ENCODE measurements at regions not wholly inside any gene's neighbourhood (a gene's known extent, or its start where the extent isn't known, plus 50 kb on each side); places are given as distances from the start of the nearest gene placed in this dataset.

- DNase-seq (ENCODE audit: low spot score): no peak
- TF ChIP-seq, protein P1, sequence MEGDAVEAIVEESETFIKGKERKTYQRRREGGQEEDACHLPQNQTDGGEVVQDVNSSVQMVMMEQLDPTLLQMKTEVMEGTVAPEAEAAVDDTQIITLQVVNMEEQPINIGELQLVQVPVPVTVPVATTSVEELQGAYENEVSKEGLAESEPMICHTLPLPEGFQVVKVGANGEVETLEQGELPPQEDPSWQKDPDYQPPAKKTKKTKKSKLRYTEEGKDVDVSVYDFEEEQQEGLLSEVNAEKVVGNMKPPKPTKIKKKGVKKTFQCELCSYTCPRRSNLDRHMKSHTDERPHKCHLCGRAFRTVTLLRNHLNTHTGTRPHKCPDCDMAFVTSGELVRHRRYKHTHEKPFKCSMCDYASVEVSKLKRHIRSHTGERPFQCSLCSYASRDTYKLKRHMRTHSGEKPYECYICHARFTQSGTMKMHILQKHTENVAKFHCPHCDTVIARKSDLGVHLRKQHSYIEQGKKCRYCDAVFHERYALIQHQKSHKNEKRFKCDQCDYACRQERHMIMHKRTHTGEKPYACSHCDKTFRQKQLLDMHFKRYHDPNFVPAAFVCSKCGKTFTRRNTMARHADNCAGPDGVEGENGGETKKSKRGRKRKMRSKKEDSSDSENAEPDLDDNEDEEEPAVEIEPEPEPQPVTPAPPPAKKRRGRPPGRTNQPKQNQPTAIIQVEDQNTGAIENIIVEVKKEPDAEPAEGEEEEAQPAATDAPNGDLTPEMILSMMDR (IDR thresholded peaks at IDR 0.05; ENCODE audit: borderline replicate concordance, control extremely low read depth, extremely low read depth, insufficient read depth, missing control alignments): no peak
- in situ Hi-C loops (cut with MboI; ENCODE audit: low sequenced_read_pairs, unreplicated experiment): no loop called here
Measured at GRCh38 chr13:60944863-60945262, 470.8 kb downstream of the PCDH20 start.

GRCh38 chr13:60944016-60944415, 471.6 kb downstream of the PCDH20 start:
- TF ChIP-seq, protein P1 (IDR thresholded peaks at IDR 0.05; ENCODE audit: borderline replicate concordance, control extremely low read depth, extremely low read depth, insufficient read depth, missing control alignments): no peak
- DNase-seq (ENCODE audit: low spot score): no peak
- in situ Hi-C loops (cut with MboI; ENCODE audit: low sequenced_read_pairs, unreplicated experiment): no loop called here

- TF ChIP-seq, protein P1 (IDR thresholded peaks at IDR 0.05; ENCODE audit: borderline replicate concordance, control extremely low read depth, extremely low read depth, insufficient read depth, missing control alignments): no peak
- no peak for DNase-seq (ENCODE audit: low spot score)
- in situ Hi-C loops (cut with MboI; ENCODE audit: low sequenced_read_pairs, unreplicated experiment): no loop called here
Measured at GRCh38 chr13:60936281-60936680, 479.4 kb downstream of the PCDH20 start.

DNA sequence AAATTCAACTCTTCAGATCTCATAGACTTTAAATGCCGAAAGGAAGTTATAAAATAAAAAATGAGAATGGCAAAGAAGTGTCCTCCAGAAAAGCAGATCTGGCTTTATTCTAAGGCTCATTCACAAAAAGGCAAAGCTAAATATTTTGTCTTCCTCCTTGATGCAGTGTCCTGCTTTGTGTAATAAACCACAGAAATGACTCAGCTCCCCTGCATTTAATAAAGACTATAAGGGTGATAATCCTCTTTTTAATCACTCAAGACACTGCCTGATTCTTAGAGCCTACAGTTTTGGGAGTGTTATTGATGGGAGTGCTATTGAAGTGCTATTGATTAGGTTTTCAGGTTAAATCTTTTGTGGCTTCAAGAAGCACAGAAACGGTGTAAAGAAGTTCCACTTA, 482.0 kb downstream of the PCDH20 start:
- DNase-seq (ENCODE audit: low spot score): no peak
- in situ Hi-C loops (cut with MboI; ENCODE audit: low sequenced_read_pairs, unreplicated experiment): no loop called here
- TF ChIP-seq, protein P1 (IDR thresholded peaks at IDR 0.05; ENCODE audit: borderline replicate concordance, control extremely low read depth, extremely low read depth, insufficient read depth, missing control alignments): no peak

DNA sequence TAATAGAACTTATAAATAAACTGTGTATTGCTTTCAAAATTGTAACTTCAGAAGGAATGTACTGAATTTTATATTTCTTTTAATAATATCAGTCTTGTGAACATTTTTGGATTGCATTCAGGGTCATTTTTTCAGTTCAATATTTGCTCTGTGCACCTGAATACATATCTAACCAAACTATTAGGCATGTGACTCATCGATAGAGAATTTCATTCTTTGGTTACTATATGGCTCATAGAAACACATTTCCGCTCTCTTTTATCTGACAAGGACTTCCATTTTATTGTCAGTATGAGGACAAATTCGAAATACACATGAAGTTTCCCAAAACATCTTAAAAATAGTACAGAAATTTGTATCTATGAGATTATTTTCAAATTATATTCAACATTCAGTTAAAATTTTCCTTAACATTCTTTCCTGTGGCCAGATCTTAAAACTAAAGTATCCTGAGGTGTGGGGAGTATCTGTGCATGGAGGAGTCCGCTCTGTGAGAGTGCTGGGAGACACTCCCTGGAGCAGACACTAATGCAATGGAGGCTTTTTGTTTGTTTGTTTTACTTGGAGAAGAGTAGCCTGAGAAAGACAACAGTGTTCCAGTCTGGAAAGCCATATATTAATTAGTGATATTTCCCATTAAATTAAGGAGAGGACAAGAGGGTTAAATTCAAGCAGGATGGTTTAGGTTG, 483.6 kb downstream of the PCDH20 start:
- in situ Hi-C loops (cut with MboI; ENCODE audit: low sequenced_read_pairs, unreplicated experiment): no loop called here
- TF ChIP-seq, protein P1 (IDR thresholded peaks at IDR 0.05; ENCODE audit: borderline replicate concordance, control extremely low read depth, extremely low read depth, insufficient read depth, missing control alignments): no peak
- no peak for DNase-seq (ENCODE audit: low spot score)

- in situ Hi-C loops (cut with MboI; ENCODE audit: low sequenced_read_pairs, unreplicated experiment): no loop called here
- DNase-seq (ENCODE audit: low spot score): no peak
- TF ChIP-seq, protein P1 (IDR thresholded peaks at IDR 0.05; ENCODE audit: borderline replicate concordance, control extremely low read depth, extremely low read depth, insufficient read depth, missing control alignments): no peak
Measured at GRCh38 chr13:60925686-60926085, 490.0 kb downstream of the PCDH20 start.

All from GM13976 (cell line).